ENCODE measurements at regions not wholly inside any gene's neighbourhood (a gene's known extent, or its start where the extent isn't known, plus 50 kb on each side); places are given as distances from the start of the nearest gene placed in this dataset.
"Not testable (repeated sequence)": the region's sequence is repeated elsewhere in the genome, so short reads cannot be mapped to it uniquely, and the experiment has no call there.

GRCh38 chr4:110424144-110424543 is 51.8 kb upstream of the ENPEP start:
- no peak for TF ChIP-seq POLR2A (IDR thresholded peaks at IDR 0.05; ENCODE audit: low read depth, low read length)
- DNase-seq (ENCODE audit: insufficient read length, low spot score): no peak
- FAIRE-seq: no peak

DNA sequence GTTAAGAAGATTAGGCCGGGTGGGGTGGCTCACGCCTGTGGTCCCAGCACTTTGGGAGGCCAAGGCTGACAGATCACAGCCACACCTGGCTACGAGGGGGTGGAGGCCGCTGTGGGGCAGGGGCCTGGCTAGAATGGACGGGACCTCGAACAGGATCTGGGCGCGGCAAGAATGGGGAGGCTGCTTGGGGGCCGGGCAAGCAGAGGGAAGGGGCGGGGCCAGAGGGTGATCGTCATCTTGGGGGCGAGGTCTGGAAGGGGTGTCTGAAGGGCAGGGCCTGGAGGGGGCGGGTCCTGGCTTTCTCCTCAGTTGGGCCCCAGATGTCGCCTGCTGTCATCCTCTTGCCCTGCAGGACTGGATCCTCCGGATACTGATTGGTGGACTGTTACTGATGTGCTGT is 57.3 kb upstream of the ENPEP start:
- FAIRE-seq (no peak), DNase-seq (ENCODE audit: insufficient read length, low spot score) (no peak)
- no peak for TF ChIP-seq POLR2A (IDR thresholded peaks at IDR 0.05; ENCODE audit: low read depth, low read length)

- TF ChIP-seq POLR2A (IDR thresholded peaks at IDR 0.05; ENCODE audit: low read depth, low read length): no peak
- FAIRE-seq: no peak
- no peak for DNase-seq (ENCODE audit: insufficient read length, low spot score)
Measured at GRCh38 chr4:110417136-110417535, 58.8 kb upstream of the ENPEP start.

- no peak for FAIRE-seq
- TF ChIP-seq POLR2A (IDR thresholded peaks at IDR 0.05; ENCODE audit: low read depth, low read length): no peak
- DNase-seq (ENCODE audit: insufficient read length, low spot score): no peak
Measured at GRCh38 chr4:110415478-110415877, 60.5 kb upstream of the ENPEP start.

- TF ChIP-seq POLR2A (IDR thresholded peaks at IDR 0.05; ENCODE audit: low read depth, low read length): no peak
- DNase-seq (ENCODE audit: insufficient read length, low spot score) (no peak), FAIRE-seq (no peak)
Measured at GRCh38 chr4:110415041-110415440, 60.9 kb upstream of the ENPEP start.

DNA sequence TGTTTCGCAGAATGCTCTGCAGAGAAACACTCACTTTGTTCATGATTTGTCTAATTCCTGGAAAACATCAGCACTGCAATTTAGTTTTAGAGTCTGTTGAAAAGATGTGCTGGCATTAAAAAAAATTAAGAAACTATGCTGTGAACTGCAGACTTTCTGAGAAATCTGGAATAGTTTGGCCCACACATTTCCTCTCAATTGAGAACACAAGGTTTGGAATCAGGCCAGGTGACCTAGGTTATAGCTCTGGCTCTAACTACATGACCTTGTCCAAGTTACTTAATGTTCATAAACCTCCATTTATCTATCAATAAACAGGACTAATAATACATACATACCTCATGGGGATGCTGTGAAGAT is 61.4 kb upstream of the ENPEP start:
- TF ChIP-seq POLR2A (IDR thresholded peaks at IDR 0.05; ENCODE audit: low read depth, low read length): no peak
- DNase-seq (ENCODE audit: insufficient read length, low spot score) (no peak), FAIRE-seq (no peak)

DNA sequence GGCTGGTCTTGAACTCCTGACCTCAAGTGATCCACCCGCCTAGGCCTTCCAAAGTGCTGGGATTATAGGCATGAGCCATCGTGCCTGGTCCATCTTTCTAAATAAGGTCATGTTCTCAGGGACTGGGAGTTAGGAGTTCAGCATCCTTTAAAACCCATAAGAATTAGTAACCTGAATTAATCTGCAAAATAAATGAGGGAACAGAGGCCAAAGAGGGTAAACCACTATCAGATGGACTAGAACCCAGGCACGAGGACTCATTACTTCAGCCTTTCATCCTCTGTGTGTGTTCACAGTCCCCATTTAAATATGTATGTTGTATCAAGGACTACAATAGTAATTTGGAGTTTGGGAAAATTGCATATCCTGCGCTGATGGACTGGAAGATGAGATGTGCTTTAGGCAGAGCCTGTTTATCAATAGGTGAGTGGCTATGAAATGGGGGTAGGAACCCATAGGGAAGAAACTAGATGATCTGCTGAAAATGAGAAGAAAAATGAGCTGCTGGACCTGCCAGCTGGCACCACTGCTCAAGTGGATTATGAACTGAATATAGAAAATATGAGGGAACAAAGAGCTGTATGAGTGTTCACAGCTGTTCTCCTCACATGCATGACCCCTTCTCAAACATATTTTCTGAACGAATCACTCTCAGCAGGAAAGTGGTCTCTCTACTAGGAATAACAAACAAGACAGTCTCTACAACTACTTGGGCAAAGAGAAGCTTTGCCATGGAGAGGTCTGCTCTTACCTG is 62.0 kb upstream of the ENPEP start:
- not testable (repeated sequence) for FAIRE-seq; DNase-seq (ENCODE audit: insufficient read length, low spot score)

- DNase-seq (ENCODE audit: insufficient read length, low spot score) (no peak), FAIRE-seq (no peak)
- no peak for TF ChIP-seq POLR2A (IDR thresholded peaks at IDR 0.05; ENCODE audit: low read depth, low read length)
Measured at GRCh38 chr4:110412354-110413065, 63.4 kb upstream of the ENPEP start.

DNA sequence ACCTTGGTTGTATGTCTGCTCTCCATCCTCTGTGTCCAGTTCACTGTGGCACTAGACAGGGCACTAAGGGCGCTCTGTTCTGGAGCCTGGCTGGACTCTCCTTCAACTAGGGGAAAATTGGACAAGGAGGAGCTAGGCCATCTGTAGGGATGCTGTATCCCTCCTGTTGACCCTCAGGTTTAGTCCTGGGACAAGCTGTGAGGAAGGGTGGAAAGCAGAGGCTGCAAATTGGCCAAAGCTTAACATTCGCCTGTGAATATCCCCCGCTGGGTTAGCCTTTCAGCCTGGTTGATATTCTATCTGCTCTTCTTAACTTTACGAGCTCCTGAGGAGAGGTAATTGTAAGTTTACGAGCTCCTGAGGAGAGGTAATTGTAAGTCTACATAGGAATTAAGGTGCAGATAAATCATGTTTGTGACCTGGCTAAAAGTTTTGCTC is 64.4 kb upstream of the ENPEP start:
- DNase-seq (ENCODE audit: insufficient read length, low spot score) (no peak), FAIRE-seq (no peak)
- TF ChIP-seq POLR2A (IDR thresholded peaks at IDR 0.05; ENCODE audit: low read depth, low read length): no peak

DNA sequence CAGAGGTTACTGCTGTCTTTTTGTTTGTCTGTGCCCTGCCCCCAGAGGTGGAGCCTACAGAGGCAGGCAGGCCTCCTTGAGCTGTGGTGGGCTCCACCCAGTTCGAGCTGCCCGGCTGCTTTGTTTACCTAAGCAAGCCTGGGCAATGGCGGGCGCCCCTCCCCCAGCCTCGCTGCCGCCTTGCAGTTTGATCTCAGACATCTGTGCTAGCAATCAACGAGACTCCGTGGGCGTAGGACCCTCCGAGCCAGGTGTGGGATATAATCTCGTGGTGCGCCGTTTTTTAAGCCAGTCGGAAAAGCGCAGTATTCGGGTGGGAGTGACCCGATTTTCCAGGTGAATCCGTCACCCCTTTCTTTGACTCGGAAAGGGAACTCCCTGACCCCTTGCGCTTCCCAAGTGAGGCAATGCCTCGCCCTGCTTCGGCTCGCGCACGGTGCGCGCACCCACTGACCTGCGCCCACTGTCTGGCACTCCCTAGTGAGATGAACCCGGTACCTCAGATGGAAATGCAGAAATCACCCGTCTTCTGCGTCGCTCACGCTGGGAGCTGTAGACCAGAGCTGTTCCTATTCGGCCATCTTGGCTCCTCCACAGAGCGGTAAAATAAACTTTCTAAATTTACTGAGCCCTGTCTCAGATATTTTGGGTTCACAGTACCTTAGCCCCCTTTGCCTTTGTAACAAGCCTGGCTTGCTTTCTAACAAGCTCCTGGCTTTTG is 64.9 kb upstream of the ENPEP start:
- DNase-seq (ENCODE audit: insufficient read length, low spot score); FAIRE-seq: not testable (repeated sequence)

DNA sequence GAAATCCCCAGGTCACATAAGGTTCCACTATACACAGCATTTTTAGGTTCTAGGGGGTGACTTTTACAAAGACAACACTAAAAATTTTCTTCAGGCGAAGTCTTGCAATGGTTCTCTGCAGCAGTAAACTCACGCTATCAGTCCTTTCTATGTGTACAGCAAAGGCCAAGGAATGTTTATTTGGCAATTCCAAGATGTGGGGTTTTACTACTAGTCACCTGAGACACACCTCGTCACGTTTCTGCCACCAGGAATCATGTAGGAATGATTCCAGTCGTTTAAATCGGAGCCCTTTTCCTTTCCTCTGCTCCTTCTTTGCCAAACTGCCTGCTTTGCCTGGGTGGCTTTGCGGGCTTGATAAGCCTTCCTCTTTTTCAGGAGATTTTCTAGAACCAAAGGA is 75.9 kb upstream of the ENPEP start:
- TF ChIP-seq POLR2A (IDR thresholded peaks at IDR 0.05; ENCODE audit: low read depth, low read length): no peak
- FAIRE-seq: no peak
- DNase-seq (ENCODE audit: insufficient read length, low spot score): no peak

GRCh38 chr4:110399046-110399445 is 76.9 kb upstream of the ENPEP start:
- DNase-seq (ENCODE audit: insufficient read length, low spot score): not testable (repeated sequence)

GRCh38 chr4:110396963-110397362 is 79.0 kb upstream of the ENPEP start:
- FAIRE-seq (no peak), DNase-seq (ENCODE audit: insufficient read length, low spot score) (no peak)
- TF ChIP-seq POLR2A (IDR thresholded peaks at IDR 0.05; ENCODE audit: low read depth, low read length): no peak

More at GRCh38 chr4:110399046-110399445, 76.9 kb upstream of the ENPEP start:
- not testable (repeated sequence) for FAIRE-seq

GRCh38 chr4:110395421-110395820 is 80.5 kb upstream of the ENPEP start:
- TF ChIP-seq POLR2A (IDR thresholded peaks at IDR 0.05; ENCODE audit: low read depth, low read length): no peak
- no peak for DNase-seq (ENCODE audit: insufficient read length, low spot score)
- FAIRE-seq: no peak

DNA sequence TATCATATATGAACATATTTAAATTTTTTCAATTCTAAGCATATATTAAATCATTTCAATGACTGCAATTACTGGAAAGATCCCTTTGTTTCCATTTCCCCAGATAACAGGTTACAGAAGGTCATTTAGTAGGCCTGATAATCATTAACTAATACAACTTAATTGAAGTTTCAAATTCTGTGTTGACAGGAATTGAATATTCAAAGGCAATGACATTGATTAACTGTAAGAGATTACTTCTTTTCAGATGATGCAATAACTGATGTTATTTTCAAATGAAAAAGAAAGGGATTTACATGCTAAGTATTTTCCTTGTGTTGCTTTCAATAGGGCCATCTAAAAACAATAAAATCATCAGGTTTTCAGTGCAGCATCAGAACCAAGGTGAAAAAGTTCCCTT is 81.1 kb upstream of the ENPEP start:
- no peak for TF ChIP-seq POLR2A (IDR thresholded peaks at IDR 0.05; ENCODE audit: low read depth, low read length)
- FAIRE-seq (no peak), DNase-seq (ENCODE audit: insufficient read length, low spot score) (no peak)
